Astrocyte (in vitro differentiated cells and primary cell): ENCODE measurements at regions not wholly inside any gene's neighbourhood (a gene's known extent, or its start where the extent isn't known, plus 50 kb on each side); places are given as distances from the start of the nearest gene placed in this dataset.

Experiments
- DNase-seq: peaks from one replicate; pipeline ENCODE4 v3.0.0-alpha.2; 2010; ENCODE audit warnings: low read depth
- FAIRE-seq: peaks from 2 replicates; lab custom pipeline; 2011; peaks lifted over from hg19 to GRCh38; lab: Jason Lieb, UNC
- H2AFZ ChIP-seq: 2 replicates; pipeline ENCODE4 v1.6.0; 2012; ENCODE audit warnings: low read depth, low read length, inconsistent platforms
- H3K27ac ChIP-seq: 2 replicates; pipeline ENCODE4 v1.5.1; 2011; ENCODE audit warnings: low read depth, low read length, inconsistent platforms
- H3K27me3 ChIP-seq: 2 replicates; pipeline ENCODE4 v1.6.0; 2011; ENCODE audit warnings: low read length, inconsistent platforms; ENCODE audit not compliant: insufficient read depth
- H3K36me3 ChIP-seq: 2 replicates; pipeline ENCODE4 v1.5.1; 2011; ENCODE audit warnings: low read length, inconsistent platforms; ENCODE audit not compliant: insufficient read depth
- H3K4me1 ChIP-seq: 2 replicates; pipeline ENCODE4 v1.5.1; 2011; ENCODE audit warnings: low read length, inconsistent platforms; ENCODE audit not compliant: insufficient read depth
- H3K4me2 ChIP-seq: 2 replicates; pipeline ENCODE4 v1.6.0; 2012; ENCODE audit warnings: low read length, inconsistent platforms
- H3K4me3 ChIP-seq: 2 replicates; pipeline ENCODE4 v1.5.1; 2011; ENCODE audit warnings: low read depth, mild to moderate bottlenecking, low read length, inconsistent platforms; ENCODE audit not compliant: insufficient read depth
- H3K79me2 ChIP-seq: 2 replicates; pipeline ENCODE4 v1.6.0; 2012; ENCODE audit warnings: mild to moderate bottlenecking, low read length, inconsistent platforms; ENCODE audit not compliant: insufficient read depth
- H3K9ac ChIP-seq: 2 replicates; pipeline ENCODE4 v1.6.0; 2012; ENCODE audit warnings: mild to moderate bottlenecking, low read length, inconsistent platforms
- H3K9me3 ChIP-seq: 2 replicates; pipeline ENCODE4 v1.5.1; 2012; ENCODE audit warnings: low read depth, mild to moderate bottlenecking, low read length, inconsistent platforms; ENCODE audit not compliant: insufficient read depth
- H4K20me1 ChIP-seq: 2 replicates; pipeline ENCODE4 v1.6.0; 2012; ENCODE audit warnings: low read length, inconsistent platforms; ENCODE audit not compliant: insufficient read depth
- H3K27ac Mint-ChIP-seq: one replicate; pipeline ENCODE4 v1.8.0; 2021; ENCODE audit warnings: mild to moderate bottlenecking, mixed read lengths; ENCODE audit not compliant: unreplicated experiment
- H3K27me3 Mint-ChIP-seq: one replicate; pipeline ENCODE4 v1.8.0; 2021; ENCODE audit warnings: low read depth, mixed read lengths; ENCODE audit not compliant: unreplicated experiment
- H3K36me3 Mint-ChIP-seq: one replicate; pipeline ENCODE4 v1.8.0; 2021; ENCODE audit warnings: low read depth, mixed read lengths; ENCODE audit not compliant: unreplicated experiment
- H3K4me1 Mint-ChIP-seq: one replicate; pipeline ENCODE4 v1.8.0; 2021; ENCODE audit warnings: low read depth, mixed read lengths; ENCODE audit not compliant: unreplicated experiment
- H3K4me3 Mint-ChIP-seq: one replicate; pipeline ENCODE4 v1.8.0; 2021; ENCODE audit warnings: mild to moderate bottlenecking, moderate library complexity, mixed read lengths; ENCODE audit not compliant: unreplicated experiment
- H3K9me3 Mint-ChIP-seq: one replicate; pipeline ENCODE4 v1.8.0; 2021; ENCODE audit warnings: mild to moderate bottlenecking, mixed read lengths; ENCODE audit not compliant: unreplicated experiment
- EZH2 ChIP-seq: IDR thresholded peaks from 2 replicates; pipeline ENCODE4 v1.6.1; 2012; ENCODE audit warnings: mild to moderate bottlenecking, low read length, inconsistent platforms; ENCODE audit not compliant: insufficient read depth
- TF ChIP-seq, protein P1 (sequence below): IDR thresholded peaks from 2 replicates; pipeline ENCODE4 v1.5.1; 2011; ENCODE audit warnings: low read depth, mild to moderate bottlenecking, inconsistent platforms, low read length, moderate library complexity; ENCODE audit not compliant: insufficient read depth

DNA sequence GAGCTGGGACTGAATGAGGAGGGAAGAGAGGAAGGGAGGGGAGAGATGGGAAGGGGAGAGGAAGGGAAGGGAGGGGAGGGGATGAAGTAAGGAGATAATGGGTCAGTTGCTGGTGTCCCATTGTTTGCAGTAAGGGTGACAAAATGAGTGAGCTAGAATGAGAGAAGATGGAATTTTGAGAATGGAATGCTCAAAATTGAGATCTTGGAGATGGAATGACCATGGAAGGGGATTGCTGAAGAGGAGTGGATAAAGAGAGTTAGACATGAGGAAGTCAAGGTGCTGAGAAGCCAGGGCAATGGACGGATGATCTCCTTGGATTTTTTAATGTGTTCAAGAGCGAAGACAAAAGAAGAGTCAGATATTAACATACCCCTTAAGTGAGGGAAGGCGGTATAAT lies 80.5 kb upstream of the SSTR4 start:
- peaks cover 3% of the 10 kb centered on the region for H3K9me3 ChIP-seq
- H3K4me2 ChIP-seq: no peak overlapping the region
- Mint-ChIP-seq H3K9me3 (peaks cover 2% of the 10 kb centered on the region), H3K36me3 (no peaks in the 10 kb centered on the region), H3K4me1 (peaks cover 7% of the 10 kb centered on the region), H3K4me3 (no peak overlapping the region), H3K27ac (no peak overlapping the region), H3K27me3 (peaks cover 25% of the 10 kb centered on the region)
- H4K20me1 ChIP-seq: no peaks in the 10 kb centered on the region
- TF ChIP-seq, protein P1, sequence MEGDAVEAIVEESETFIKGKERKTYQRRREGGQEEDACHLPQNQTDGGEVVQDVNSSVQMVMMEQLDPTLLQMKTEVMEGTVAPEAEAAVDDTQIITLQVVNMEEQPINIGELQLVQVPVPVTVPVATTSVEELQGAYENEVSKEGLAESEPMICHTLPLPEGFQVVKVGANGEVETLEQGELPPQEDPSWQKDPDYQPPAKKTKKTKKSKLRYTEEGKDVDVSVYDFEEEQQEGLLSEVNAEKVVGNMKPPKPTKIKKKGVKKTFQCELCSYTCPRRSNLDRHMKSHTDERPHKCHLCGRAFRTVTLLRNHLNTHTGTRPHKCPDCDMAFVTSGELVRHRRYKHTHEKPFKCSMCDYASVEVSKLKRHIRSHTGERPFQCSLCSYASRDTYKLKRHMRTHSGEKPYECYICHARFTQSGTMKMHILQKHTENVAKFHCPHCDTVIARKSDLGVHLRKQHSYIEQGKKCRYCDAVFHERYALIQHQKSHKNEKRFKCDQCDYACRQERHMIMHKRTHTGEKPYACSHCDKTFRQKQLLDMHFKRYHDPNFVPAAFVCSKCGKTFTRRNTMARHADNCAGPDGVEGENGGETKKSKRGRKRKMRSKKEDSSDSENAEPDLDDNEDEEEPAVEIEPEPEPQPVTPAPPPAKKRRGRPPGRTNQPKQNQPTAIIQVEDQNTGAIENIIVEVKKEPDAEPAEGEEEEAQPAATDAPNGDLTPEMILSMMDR: no peak
- TF ChIP-seq EZH2: no peak
- no peak overlapping the region for H3K27ac ChIP-seq
- DNase-seq: no peak
- H3K27me3 ChIP-seq: no peaks in the 10 kb centered on the region
- H2AFZ ChIP-seq: no peak overlapping the region
- H3K4me1 ChIP-seq: no peaks in the 10 kb centered on the region
- H3K36me3 ChIP-seq: no peaks in the 10 kb centered on the region
- H3K79me2 ChIP-seq: no peaks in the 10 kb centered on the region
- no peak overlapping the region for H3K9ac ChIP-seq
- no peak overlapping the region for H3K4me3 ChIP-seq
- no peak for FAIRE-seq

DNA sequence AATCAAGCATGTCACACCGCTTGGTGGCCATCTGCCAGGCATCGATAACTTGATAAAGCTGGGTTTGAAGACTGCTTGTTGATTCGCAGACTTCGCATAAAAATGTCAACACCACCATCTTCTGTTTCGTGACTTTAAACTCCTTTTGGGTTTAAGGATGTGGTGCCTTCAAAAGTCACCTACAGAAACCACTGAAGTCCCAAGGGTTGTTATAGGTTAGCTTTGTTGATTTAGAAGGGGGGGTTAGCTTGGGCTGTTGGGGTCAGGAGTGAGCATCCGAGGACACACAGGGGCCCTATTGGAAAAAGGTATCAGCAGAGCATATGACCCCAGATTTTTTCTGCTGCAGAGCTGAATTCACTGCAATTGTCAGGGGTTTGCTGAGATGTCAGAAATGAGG lies 76.7 kb upstream of the SSTR4 start:
- no peaks in the 10 kb centered on the region for H3K4me1 ChIP-seq
- Mint-ChIP-seq H3K27ac (no peak overlapping the region), H3K36me3 (no peaks in the 10 kb centered on the region), H3K4me3 (no peak overlapping the region), H3K4me1 (no peaks in the 10 kb centered on the region), H3K27me3 (peaks cover 35% of the 10 kb centered on the region), H3K9me3 (peaks cover 6% of the 10 kb centered on the region)
- no peaks in the 10 kb centered on the region for H3K36me3 ChIP-seq
- no peak overlapping the region for H3K4me3 ChIP-seq
- H3K27ac ChIP-seq: no peak overlapping the region
- no peaks in the 10 kb centered on the region for H3K27me3 ChIP-seq
- H2AFZ ChIP-seq: no peak overlapping the region
- H4K20me1 ChIP-seq: no peaks in the 10 kb centered on the region
- H3K79me2 ChIP-seq: no peaks in the 10 kb centered on the region
- TF ChIP-seq, protein P1: no peak
- TF ChIP-seq EZH2: no peak
- no peak overlapping the region for H3K4me2 ChIP-seq
- FAIRE-seq (no peak), DNase-seq (no peak)
- no peaks in the 10 kb centered on the region for H3K9me3 ChIP-seq
- no peak overlapping the region for H3K9ac ChIP-seq

GRCh38 chr20:22962567-22963439 lies 72.3 kb upstream of the SSTR4 start:
- Mint-ChIP-seq H3K4me1 (no peaks in the 10 kb centered on the region), H3K36me3 (no peaks in the 10 kb centered on the region), H3K4me3 (peak overlapping the region; percentile 40), H3K9me3 (peaks cover 6% of the 10 kb centered on the region), H3K27ac (no peak overlapping the region), H3K27me3 (peaks cover 32% of the 10 kb centered on the region)
- Histone ChIP-seq H3K27me3 (no peaks in the 10 kb centered on the region), H3K4me1 (no peaks in the 10 kb centered on the region), H3K9ac (no peak overlapping the region), H3K9me3 (peaks cover 4% of the 10 kb centered on the region), H3K4me2 (no peak overlapping the region), H3K27ac (no peak overlapping the region), H3K36me3 (no peaks in the 10 kb centered on the region), H3K79me2 (no peaks in the 10 kb centered on the region), H4K20me1 (no peaks in the 10 kb centered on the region), H2AFZ (no peak overlapping the region), H3K4me3 (no peak overlapping the region)
- DNase-seq (no peak), FAIRE-seq (no peak)
- no peak for TF ChIP-seq EZH2
- TF ChIP-seq, protein P1: no peak
